Mammary epithelial cell (primary cell): ENCODE measurements at regions not wholly inside any gene's neighbourhood (a gene's known extent, or its start where the extent isn't known, plus 50 kb on each side); places are given as distances from the start of the nearest gene placed in this dataset.

ENCODE experiments used
- EZH2 ChIP-seq: IDR thresholded peaks from 2 replicates; pipeline ENCODE4 v1.6.1; 2012; ENCODE audit warnings: low read length, inconsistent platforms, borderline replicate concordance
- TF ChIP-seq, protein P1 (sequence below), 2 donors: IDR thresholded peaks in 1 of 2; conservative IDR thresholded peaks in 1 of 2; 2 replicates each; pipeline ENCODE4 v1.5.1; 2011 to 2012; ENCODE audit warnings: inconsistent platforms in 2 of 2, low read length in 2 of 2, mild to moderate bottlenecking in 2 of 2, control low read depth in 1 of 2, low read depth in 1 of 2; ENCODE audit not compliant: insufficient read depth in 1 of 2; ENCODE audit errors: extremely low read depth in 1 of 2

DNA sequence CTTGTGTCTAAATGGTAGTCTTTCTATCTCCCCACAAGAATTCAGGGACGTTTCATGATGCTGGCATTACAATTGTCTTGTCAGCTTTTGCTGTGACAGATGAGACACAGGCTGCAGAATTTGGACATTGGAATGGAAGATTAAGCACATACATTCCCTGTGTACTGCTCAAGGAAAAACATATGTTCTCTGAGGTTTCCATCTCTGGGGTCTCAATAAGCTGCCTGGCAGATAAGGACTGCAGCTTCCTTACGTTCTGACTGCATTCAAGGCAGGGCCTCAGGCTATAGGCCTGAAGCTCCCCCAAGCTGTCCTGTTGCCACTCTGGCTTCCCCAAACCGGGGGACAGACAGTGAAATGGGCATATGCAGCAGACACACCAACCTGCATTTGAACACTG, 91.3 kb upstream of the KL start:
- TF ChIP-seq EZH2, result no peak
- TF ChIP-seq, protein P1, sequence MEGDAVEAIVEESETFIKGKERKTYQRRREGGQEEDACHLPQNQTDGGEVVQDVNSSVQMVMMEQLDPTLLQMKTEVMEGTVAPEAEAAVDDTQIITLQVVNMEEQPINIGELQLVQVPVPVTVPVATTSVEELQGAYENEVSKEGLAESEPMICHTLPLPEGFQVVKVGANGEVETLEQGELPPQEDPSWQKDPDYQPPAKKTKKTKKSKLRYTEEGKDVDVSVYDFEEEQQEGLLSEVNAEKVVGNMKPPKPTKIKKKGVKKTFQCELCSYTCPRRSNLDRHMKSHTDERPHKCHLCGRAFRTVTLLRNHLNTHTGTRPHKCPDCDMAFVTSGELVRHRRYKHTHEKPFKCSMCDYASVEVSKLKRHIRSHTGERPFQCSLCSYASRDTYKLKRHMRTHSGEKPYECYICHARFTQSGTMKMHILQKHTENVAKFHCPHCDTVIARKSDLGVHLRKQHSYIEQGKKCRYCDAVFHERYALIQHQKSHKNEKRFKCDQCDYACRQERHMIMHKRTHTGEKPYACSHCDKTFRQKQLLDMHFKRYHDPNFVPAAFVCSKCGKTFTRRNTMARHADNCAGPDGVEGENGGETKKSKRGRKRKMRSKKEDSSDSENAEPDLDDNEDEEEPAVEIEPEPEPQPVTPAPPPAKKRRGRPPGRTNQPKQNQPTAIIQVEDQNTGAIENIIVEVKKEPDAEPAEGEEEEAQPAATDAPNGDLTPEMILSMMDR (conservative IDR thresholded peaks at IDR 0.05 in 1 of 2, IDR thresholded peaks at IDR 0.05 in 1 of 2; ENCODE audit: extremely low read depth in 1 of 2, insufficient read depth in 1 of 2, low read depth in 1 of 2, low read length in 2 of 2), result no peak
